NK-92 treated with Interleukin-12 subunit alpha and Interleukin-12 subunit beta, amount 100 ng/mL, for 24 hours (cell line): ENCODE measurements at regions not wholly inside any gene's neighbourhood (a gene's known extent, or its start where the extent isn't known, plus 50 kb on each side); places are given as distances from the start of the nearest gene placed in this dataset.
"Not testable (repeated sequence)": the region's sequence is repeated elsewhere in the genome, so short reads cannot be mapped to it uniquely, and the experiment has no call there.

Source experiments
- DNase-seq: peaks from one replicate; lab custom pipeline; 2025; lab: John Stamatoyannopoulos, UW

DNA sequence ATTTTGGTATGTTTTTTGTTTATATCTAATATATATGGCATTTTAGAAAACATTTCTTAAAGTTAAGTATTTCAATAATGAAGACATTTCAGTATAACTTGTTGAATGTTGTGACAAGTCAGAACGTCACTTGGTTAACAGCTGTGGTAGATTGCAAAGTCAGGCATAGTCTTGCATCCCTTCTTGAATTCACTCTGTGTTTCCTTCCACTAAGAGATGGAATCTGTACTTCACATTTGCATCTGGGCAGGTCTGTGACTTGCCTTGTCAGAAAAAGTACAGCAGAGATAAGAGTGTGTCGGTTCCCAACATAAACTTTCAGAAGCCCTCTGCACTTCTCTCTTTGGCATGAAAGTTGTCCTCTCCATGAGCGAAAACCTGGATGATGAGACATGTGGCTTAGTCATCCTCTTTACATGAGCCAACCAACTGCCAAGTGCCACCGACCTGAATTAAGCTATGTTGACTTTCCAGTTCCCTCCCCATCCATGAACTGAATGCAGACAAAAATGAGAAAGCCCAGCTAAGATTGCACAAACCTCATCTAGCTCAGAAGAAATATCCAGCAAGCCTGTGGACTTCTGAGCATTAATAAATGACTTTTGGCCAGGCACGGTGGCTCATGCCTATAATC, 1730.2 kb downstream of the MRPL39 start:
- DNase-seq: no peak

- DNase-seq: no peak
These were observed 1733.0 kb downstream of the MRPL39 start for GRCh38 chr21:23874271-23874670.

GRCh38 chr21:23861911-23862504, 1745.3 kb downstream of the MRPL39 start:
- DNase-seq: no peak

- DNase-seq: no peak
These were observed 1748.4 kb downstream of the MRPL39 start for GRCh38 chr21:23858878-23859277.

- no peak for DNase-seq
These were observed 1753.4 kb downstream of the MRPL39 start for GRCh38 chr21:23853796-23854379.

- DNase-seq: no peak
These were observed 1769.7 kb downstream of the MRPL39 start for GRCh38 chr21:23837564-23837963.

GRCh38 chr21:23822760-23823159, 1784.5 kb downstream of the MRPL39 start:
- no peak for DNase-seq

- no peak for DNase-seq
These were observed 1789.9 kb downstream of the MRPL39 start for GRCh38 chr21:23817337-23817736.

DNA sequence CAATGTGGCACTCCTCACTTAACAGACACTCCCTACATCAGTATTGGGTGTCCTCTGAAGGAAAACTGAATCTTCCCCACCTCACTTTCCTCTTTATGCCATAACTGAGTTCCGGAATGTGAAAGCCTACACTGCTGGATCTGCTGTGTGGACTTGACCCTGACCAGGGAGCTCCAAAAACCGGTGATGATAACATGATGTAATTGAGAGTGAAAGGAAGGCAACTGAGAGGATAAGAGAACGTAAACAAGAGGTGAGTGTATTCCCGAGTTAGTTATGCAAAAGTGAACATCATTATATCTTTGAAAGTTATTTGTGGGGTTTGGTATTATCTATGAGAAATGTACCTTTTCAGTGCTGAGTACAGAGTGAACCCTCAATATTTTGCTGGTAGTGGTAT, 1794.8 kb downstream of the MRPL39 start:
- no peak for DNase-seq

DNA sequence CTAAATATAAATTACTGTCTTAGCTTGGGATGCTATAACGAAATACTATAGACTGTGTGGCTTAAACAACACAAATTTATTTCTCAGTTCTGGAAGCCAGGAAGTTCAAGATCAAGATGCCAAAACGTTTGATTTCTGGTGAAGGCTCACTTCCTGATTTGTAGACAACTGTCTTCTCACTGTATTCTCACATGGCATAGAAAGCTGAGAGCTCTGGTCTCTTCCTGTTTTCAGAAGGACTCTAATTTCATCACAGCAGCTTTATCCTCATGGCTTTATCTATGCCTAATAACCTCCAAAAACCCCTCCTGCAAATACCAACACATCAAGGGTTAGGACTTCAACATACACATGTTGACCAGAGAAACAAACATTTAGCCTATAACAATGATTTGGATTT, 1795.5 kb downstream of the MRPL39 start:
- no peak for DNase-seq

GRCh38 chr21:23809573-23809972, 1797.7 kb downstream of the MRPL39 start:
- no peak for DNase-seq

- DNase-seq: not testable (repeated sequence)
These were observed 1800.2 kb downstream of the MRPL39 start for GRCh38 chr21:23806966-23807548.

GRCh38 chr21:23804866-23805265, 1802.4 kb downstream of the MRPL39 start:
- no peak for DNase-seq

- DNase-seq: no peak
These were observed 1806.0 kb downstream of the MRPL39 start for GRCh38 chr21:23801292-23801691.

- DNase-seq: no peak
These were observed 1807.9 kb downstream of the MRPL39 start for GRCh38 chr21:23799376-23799775.

DNA sequence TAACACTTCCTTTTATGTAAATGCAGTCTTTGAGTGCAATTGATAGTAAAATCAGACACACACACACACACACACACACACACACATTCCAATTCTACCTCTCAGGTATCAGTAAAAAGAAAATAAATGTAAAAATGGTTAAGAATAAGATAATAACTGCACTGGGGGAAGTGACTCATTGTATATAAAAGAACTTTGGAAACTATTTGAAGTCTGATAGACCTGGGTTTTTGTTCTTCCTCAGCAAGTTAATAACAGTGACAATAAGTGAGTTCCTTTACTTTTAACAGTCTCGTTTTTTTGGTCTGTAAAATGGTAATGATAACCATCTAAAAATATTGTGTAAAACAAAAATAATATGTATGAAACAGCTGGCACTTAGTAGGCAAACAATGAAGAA, 1815.0 kb downstream of the MRPL39 start:
- no peak for DNase-seq

- DNase-seq: no peak
These were observed 1817.4 kb downstream of the MRPL39 start for GRCh38 chr21:23789864-23790263.

DNA sequence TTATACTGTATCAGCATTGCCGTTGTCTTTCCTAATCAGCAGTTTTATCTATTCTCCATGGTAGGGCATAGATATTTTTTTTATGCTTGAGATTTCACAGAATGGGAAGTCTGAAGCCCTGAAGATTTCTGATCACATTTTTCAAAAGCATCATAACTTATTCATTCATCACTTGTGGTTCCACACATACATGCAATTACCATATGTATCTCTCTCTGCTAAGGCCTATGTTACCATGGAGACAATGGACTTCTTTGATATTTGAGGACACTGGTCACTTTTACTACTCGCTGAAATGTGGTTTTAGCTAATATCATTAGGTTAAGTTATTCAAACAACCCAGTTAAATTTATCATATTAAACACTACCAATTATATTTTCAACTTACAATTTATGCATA, 1827.0 kb downstream of the MRPL39 start:
- no peak for DNase-seq

DNA sequence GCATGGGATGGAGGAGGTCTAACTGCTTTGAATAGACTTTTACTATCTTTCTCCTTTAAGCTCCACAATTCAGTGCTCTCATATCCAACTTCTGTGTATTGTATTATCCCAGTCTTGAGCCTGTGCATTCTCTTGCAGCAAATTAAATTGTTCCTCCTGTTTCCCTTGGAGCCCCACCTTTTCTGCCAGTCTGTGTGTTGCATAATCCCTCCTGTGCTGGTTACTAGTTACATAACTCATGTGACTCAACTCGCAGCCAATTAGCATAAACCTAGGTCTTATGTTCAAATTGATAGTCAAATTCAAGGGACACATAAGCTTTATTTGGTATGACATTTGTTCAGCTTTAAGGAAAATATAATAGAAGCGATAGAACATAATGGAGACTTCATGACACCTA, 1863.5 kb downstream of the MRPL39 start:
- no peak for DNase-seq

- DNase-seq: no peak
These were observed 1866.8 kb downstream of the MRPL39 start for GRCh38 chr21:23740463-23740862.

DNA sequence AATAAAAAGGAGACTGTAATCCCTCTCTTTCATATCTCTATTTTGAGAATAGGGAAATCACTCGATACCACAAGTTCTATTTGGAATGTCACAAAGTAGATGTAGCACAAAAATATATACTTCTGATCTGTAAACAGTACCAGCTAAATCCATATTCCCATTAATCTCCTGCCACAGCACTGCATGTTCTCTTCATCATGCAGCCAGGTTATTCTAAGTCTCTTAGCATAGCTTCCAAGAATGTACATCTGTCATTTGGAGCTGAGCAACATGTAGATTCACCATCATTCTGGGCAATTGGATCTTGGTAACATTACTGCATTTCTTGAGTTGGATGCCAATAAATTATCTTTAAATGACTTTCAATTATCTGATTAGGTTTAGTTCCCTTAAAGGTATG, 1874.5 kb downstream of the MRPL39 start:
- no peak for DNase-seq

GRCh38 chr21:23729331-23729730, 1878.0 kb downstream of the MRPL39 start:
- DNase-seq: no peak

- DNase-seq: no peak
These were observed 1881.7 kb downstream of the MRPL39 start for GRCh38 chr21:23725576-23725975.
